ENCODE measurements at regions not wholly inside any gene's neighbourhood (a gene's known extent, or its start where the extent isn't known, plus 50 kb on each side); places are given as distances from the start of the nearest gene placed in this dataset.

DNA sequence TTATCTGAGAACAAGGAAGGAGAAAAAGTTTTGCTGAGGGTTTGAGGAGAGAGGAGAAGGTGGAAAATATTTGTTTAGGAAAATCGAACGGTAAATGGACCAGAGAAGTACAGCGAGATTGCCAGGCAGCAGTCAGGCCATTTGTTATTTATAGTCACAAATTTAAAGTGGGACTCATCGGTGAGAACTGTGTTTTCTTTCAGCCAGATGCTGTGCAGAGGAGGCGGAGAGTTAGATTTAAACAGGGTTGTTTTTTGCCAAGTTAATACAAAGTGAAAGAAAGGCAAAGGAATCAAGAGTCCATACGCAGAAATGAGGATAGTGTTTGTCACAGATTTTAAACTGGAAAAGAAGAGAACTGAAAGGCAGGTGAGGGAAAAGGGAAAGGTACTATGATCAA, 200.6 kb upstream of the CNOT2 start:
- H3K4me3 Mint-ChIP-seq = no peak overlapping the region
- no peak overlapping the region for H3K4me3 ChIP-seq (replicated peaks in 1 of 3; ENCODE audit: low read depth in 2 of 3, low read length in 3 of 3)
- 90% methylated on average over 5 of the region's 6 CpGs for WGBS (ENCODE audit: insufficient coverage)
- no peaks in the 10 kb centered on the region for H4K20me1 ChIP-seq (ENCODE audit: insufficient read depth, low read length)
- H3K27me3 Mint-ChIP-seq (ENCODE audit: low read depth in 3 of 3) = peaks cover 0 to 4% (median under 1%) of the 10 kb centered on the region in 3 donors
- no peaks in the 10 kb centered on the region for H3K4me1 Mint-ChIP-seq
- H3K79me2 ChIP-seq (ENCODE audit: insufficient read depth, low read length) = no peaks in the 10 kb centered on the region
- no peak overlapping the region for H3K27ac Mint-ChIP-seq
- DNase-seq = no peak
- intact Hi-C loops (cut with micrococcal nuclease) = no loop called here
- no peak overlapping the region for H2AFZ ChIP-seq (ENCODE audit: insufficient read depth, low read depth, low read length, poor library complexity, severe bottlenecking)
- no peaks in the 10 kb centered on the region for H3K36me3 Mint-ChIP-seq
- no peaks in the 10 kb centered on the region for H3K36me3 ChIP-seq (replicated peaks in 1 of 2; ENCODE audit: control insufficient read depth in 1 of 2, insufficient read depth in 2 of 2, low read length in 2 of 2)
- no peak overlapping the region for H3K27ac ChIP-seq (ENCODE audit: low read depth in 1 of 2, low read length in 2 of 2)
- H3K9ac ChIP-seq (ENCODE audit: insufficient read depth, low read length, poor library complexity, severe bottlenecking) = no peak overlapping the region
- no peak overlapping the region for H3K4me2 ChIP-seq (replicated peaks; ENCODE audit: extremely low read depth, low read length, poor library complexity, severe bottlenecking)
- H3K9me3 ChIP-seq (replicated peaks in 1 of 2; ENCODE audit: control insufficient read depth in 1 of 2, insufficient read depth in 1 of 2, low read length in 2 of 2) = no peaks in the 10 kb centered on the region
- H3K4me1 ChIP-seq (ENCODE audit: control insufficient read depth in 1 of 2, insufficient read depth in 2 of 2, low read length in 2 of 2) = no peaks in the 10 kb centered on the region
- no peaks in the 10 kb centered on the region for H3K27me3 ChIP-seq (ENCODE audit: control insufficient read depth in 2 of 2, insufficient read depth in 2 of 2, low read length in 2 of 2)
- TF ChIP-seq, protein P1, sequence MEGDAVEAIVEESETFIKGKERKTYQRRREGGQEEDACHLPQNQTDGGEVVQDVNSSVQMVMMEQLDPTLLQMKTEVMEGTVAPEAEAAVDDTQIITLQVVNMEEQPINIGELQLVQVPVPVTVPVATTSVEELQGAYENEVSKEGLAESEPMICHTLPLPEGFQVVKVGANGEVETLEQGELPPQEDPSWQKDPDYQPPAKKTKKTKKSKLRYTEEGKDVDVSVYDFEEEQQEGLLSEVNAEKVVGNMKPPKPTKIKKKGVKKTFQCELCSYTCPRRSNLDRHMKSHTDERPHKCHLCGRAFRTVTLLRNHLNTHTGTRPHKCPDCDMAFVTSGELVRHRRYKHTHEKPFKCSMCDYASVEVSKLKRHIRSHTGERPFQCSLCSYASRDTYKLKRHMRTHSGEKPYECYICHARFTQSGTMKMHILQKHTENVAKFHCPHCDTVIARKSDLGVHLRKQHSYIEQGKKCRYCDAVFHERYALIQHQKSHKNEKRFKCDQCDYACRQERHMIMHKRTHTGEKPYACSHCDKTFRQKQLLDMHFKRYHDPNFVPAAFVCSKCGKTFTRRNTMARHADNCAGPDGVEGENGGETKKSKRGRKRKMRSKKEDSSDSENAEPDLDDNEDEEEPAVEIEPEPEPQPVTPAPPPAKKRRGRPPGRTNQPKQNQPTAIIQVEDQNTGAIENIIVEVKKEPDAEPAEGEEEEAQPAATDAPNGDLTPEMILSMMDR (IDR thresholded peaks at IDR 0.05) = no peak
- no peaks in the 10 kb centered on the region for H3K9me3 Mint-ChIP-seq

GRCh38 chr12:70043490-70044138, 199.6 kb upstream of the CNOT2 start:
- Histone ChIP-seq H4K20me1 (ENCODE audit: insufficient read depth, low read length) (no peaks in the 10 kb centered on the region), H2AFZ (ENCODE audit: insufficient read depth, low read depth, low read length, poor library complexity, severe bottlenecking) (no peak overlapping the region)
- TF ChIP-seq, protein P1 (IDR thresholded peaks at IDR 0.05) = no peak

More at GRCh38 chr12:70043490-70044138, 199.6 kb upstream of the CNOT2 start:
- H3K36me3 Mint-ChIP-seq = no peaks in the 10 kb centered on the region
- 60% methylated on average over 1 of the region's 4 CpGs for WGBS (ENCODE audit: insufficient coverage)
- no peak overlapping the region for H3K27ac ChIP-seq (ENCODE audit: low read depth in 1 of 2, low read length in 2 of 2)
- no peaks in the 10 kb centered on the region for H3K79me2 ChIP-seq (ENCODE audit: insufficient read depth, low read length)
- no peaks in the 10 kb centered on the region for H3K4me1 ChIP-seq (ENCODE audit: control insufficient read depth in 1 of 2, insufficient read depth in 2 of 2, low read length in 2 of 2)
- no peak overlapping the region for H3K9ac ChIP-seq (ENCODE audit: insufficient read depth, low read length, poor library complexity, severe bottlenecking)
- no peaks in the 10 kb centered on the region for H3K27me3 ChIP-seq (ENCODE audit: control insufficient read depth in 2 of 2, insufficient read depth in 2 of 2, low read length in 2 of 2)
- no peak for DNase-seq
- H3K4me1 Mint-ChIP-seq = no peaks in the 10 kb centered on the region
- H3K4me3 Mint-ChIP-seq = no peak overlapping the region
- intact Hi-C loops (cut with micrococcal nuclease) = no loop called here
- H3K4me3 ChIP-seq (replicated peaks in 1 of 3; ENCODE audit: low read depth in 2 of 3, low read length in 3 of 3) = no peak overlapping the region
- H3K36me3 ChIP-seq (replicated peaks in 1 of 2; ENCODE audit: control insufficient read depth in 1 of 2, insufficient read depth in 2 of 2, low read length in 2 of 2) = no peaks in the 10 kb centered on the region
- H3K9me3 ChIP-seq (replicated peaks in 1 of 2; ENCODE audit: control insufficient read depth in 1 of 2, insufficient read depth in 1 of 2, low read length in 2 of 2) = no peaks in the 10 kb centered on the region
- no peak overlapping the region for H3K27ac Mint-ChIP-seq
- H3K4me2 ChIP-seq (replicated peaks; ENCODE audit: extremely low read depth, low read length, poor library complexity, severe bottlenecking) = no peak overlapping the region
- H3K9me3 Mint-ChIP-seq = no peaks in the 10 kb centered on the region
- H3K27me3 Mint-ChIP-seq (ENCODE audit: low read depth in 3 of 3) = peaks cover 0 to 4% (median 0%) of the 10 kb centered on the region in 3 donors

Data from CD14-positive monocyte (primary cell).